ENCODE measurements at regions not wholly inside any gene's neighbourhood (a gene's known extent, or its start where the extent isn't known, plus 50 kb on each side); places are given as distances from the start of the nearest gene placed in this dataset.

GRCh38 chr13:107865643-107866031 is 349.7 kb downstream of the LIG4 start:
- TF ChIP-seq CTCF (IDR thresholded peaks at IDR 0.05) (no peak), POLR2A (IDR thresholded peaks at IDR 0.05; ENCODE audit: low read depth) (no peak)
